OCI-LY7 (cell line): ENCODE measurements at regions not wholly inside any gene's neighbourhood (a gene's known extent, or its start where the extent isn't known, plus 50 kb on each side); places are given as distances from the start of the nearest gene placed in this dataset.

Source experiments
- BruUV-seq: library from RNA; stranded (reverse); fragments of 400-500 nt; replicated peaks from 2 replicates; lab custom pipeline; 2021; lab: Mats Ljungman, UMichigan
- CTCF ChIA-PET: fragments of 300-600 bp; sonication (Branson Sonifier 250); formaldehyde crosslinking; loops from one replicate; lab custom pipeline; 2022; ENCODE audit warnings: antibody characterized with exemption; ENCODE audit not compliant: unreplicated experiment; lab: Charles Lee
- POLR2A ChIA-PET: fragments of 300-600 bp; sonication (Branson Sonifier 250); formaldehyde crosslinking; loops from one replicate; lab custom pipeline; 2022; ENCODE audit warnings: antibody characterized with exemption; lab: Charles Lee
- DNase-seq: peaks from one replicate; pipeline ENCODE4 v3.0.0-alpha.2; 2015; ENCODE audit warnings: low spot score
- H2AFZ ChIP-seq: fragments of 200-600 bp; sonication (generic), shearing (Covaris generic); 2 replicates; pipeline ENCODE4 v1.6.1; 2014; ENCODE audit warnings: mild to moderate bottlenecking, antibody characterized with exemption, low read length, moderate library complexity
- H3K27ac ChIP-seq: fragments of 200-600 bp; sonication (generic); 2 replicates; pipeline ENCODE4 v1.5.1; 2014; ENCODE audit warnings: mixed run types, low read depth, mild to moderate bottlenecking, moderate library complexity, low read length, inconsistent platforms; ENCODE audit not compliant: poor library complexity, severe bottlenecking
- H3K36me3 ChIP-seq: fragments of 200-600 bp; sonication (generic); 2 replicates; pipeline ENCODE4 v1.6.1; 2014; ENCODE audit warnings: mild to moderate bottlenecking, antibody characterized with exemption, low read length, moderate library complexity, mixed read lengths; ENCODE audit not compliant: insufficient read depth
- H3K4me1 ChIP-seq: fragments of 200-600 bp; sonication (generic); 2 replicates; pipeline ENCODE4 v1.5.1; 2014; ENCODE audit warnings: mild to moderate bottlenecking, low read length; ENCODE audit not compliant: insufficient read depth, poor library complexity, severe bottlenecking
- H3K4me2 ChIP-seq: fragments of 200-600 bp; sonication (generic); 2 replicates; pipeline ENCODE4 v1.6.1; 2014; ENCODE audit warnings: mild to moderate bottlenecking, low read length
- H3K4me3 ChIP-seq: fragments of 200-600 bp; sonication (generic); 2 replicates; pipeline ENCODE4 v1.5.1; 2014; ENCODE audit warnings: mild to moderate bottlenecking, low read depth, low read length; ENCODE audit not compliant: poor library complexity, severe bottlenecking
- H3K79me2 ChIP-seq: fragments of 200-600 bp; sonication (generic); 2 replicates; pipeline ENCODE4 v1.6.1; 2016; ENCODE audit warnings: low read depth, mild to moderate bottlenecking, low read length, moderate library complexity, mixed read lengths; ENCODE audit not compliant: insufficient read depth
- H3K9me2 ChIP-seq: fragments of 200-600 bp; sonication (generic); 2 replicates; pipeline ENCODE4 v1.6.1; 2016; ENCODE audit warnings: mild to moderate bottlenecking, low read length, mixed read lengths; ENCODE audit not compliant: insufficient read depth
- H3K9me3 ChIP-seq: fragments of 200-600 bp; sonication (generic); 2 replicates; pipeline ENCODE4 v1.6.1; 2014; ENCODE audit warnings: mild to moderate bottlenecking, mixed run types, low read length, mixed read lengths
- H4K20me1 ChIP-seq: fragments of 200-600 bp; sonication (generic); 2 replicates; pipeline ENCODE4 v1.6.1; 2014; ENCODE audit warnings: mild to moderate bottlenecking, antibody characterized with exemption, low read length, moderate library complexity, mixed read lengths; ENCODE audit not compliant: insufficient read depth
- CTCF ChIP-seq: fragments of 200-600 bp; sonication (generic); conservative IDR thresholded peaks from 2 replicates; pipeline ENCODE4 v1.5.1; 2014; ENCODE audit warnings: mild to moderate bottlenecking, antibody characterized with exemption, low read length, moderate library complexity, mixed read lengths
- EZH2phosphoT487 ChIP-seq: fragments of 200-600 bp; sonication (generic); IDR thresholded peaks from 2 replicates; pipeline ENCODE4 v1.6.1; 2018; ENCODE audit warnings: low read depth, borderline replicate concordance, mild to moderate bottlenecking, mixed run types, antibody characterized with exemption, low read length, moderate library complexity, mixed read lengths
- intact Hi-C: fragments of 100-400 bp; cut with micrococcal nuclease; formaldehyde crosslinking; loops from one replicate; pipeline ENCODE4 v1.10.0; 2022; ENCODE audit not compliant: unreplicated experiment

GRCh38 chr1:8222789-8223188 is 95.1 kb upstream of the SLC45A1 start:
- no peaks in the 10 kb centered on the region for H4K20me1 ChIP-seq
- H2AFZ ChIP-seq, result no peak overlapping the region
- no peaks in the 10 kb centered on the region for H3K36me3 ChIP-seq
- DNase-seq, result no peak
- no peaks in the 10 kb centered on the region for H3K9me2 ChIP-seq
- POLR2A ChIA-PET, result no interaction called here
- TF ChIP-seq EZH2phosphoT487, result no peak
- TF ChIP-seq CTCF, result no peak
- no peak overlapping the region for H3K4me2 ChIP-seq
- no peaks in the 10 kb centered on the region for H3K9me3 ChIP-seq
- no peaks in the 10 kb centered on the region for H3K79me2 ChIP-seq
- BruUV-seq, result no TSS peak
- CTCF ChIA-PET, result no interaction called here
- no peaks in the 10 kb centered on the region for H3K4me1 ChIP-seq
- H3K4me3 ChIP-seq, result no peak overlapping the region
- no peak overlapping the region for H3K27ac ChIP-seq
- intact Hi-C loops, result no loop called here

DNA sequence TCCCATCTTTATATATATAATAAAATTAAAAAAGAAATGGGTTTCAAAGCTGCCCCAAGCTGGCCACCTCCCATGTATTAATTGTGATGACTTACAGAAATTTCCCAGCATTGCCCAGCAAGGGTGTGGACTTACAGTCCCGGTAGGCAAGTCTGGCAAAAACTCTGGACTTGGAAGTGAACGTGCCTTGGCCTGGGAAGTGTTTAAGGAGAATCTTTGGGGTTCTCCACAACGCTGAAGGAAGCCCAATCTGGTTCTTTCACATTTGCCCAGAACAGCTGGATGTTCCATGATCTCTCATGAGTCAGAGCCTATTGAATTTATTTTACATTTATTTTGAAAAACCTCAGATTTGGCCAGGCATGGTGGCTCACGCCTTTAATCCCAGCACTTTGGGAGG is 98.4 kb upstream of the SLC45A1 start:
- Histone ChIP-seq H4K20me1 (no peaks in the 10 kb centered on the region), H3K4me1 (no peaks in the 10 kb centered on the region), H3K9me3 (no peaks in the 10 kb centered on the region), H3K9me2 (no peaks in the 10 kb centered on the region), H3K36me3 (no peaks in the 10 kb centered on the region), H3K4me2 (no peak overlapping the region), H3K79me2 (no peaks in the 10 kb centered on the region), H3K4me3 (no peak overlapping the region), H3K27ac (no peak overlapping the region), H2AFZ (no peak overlapping the region)
- ChIA-PET POLR2A (no interaction called here), CTCF (no interaction called here)
- intact Hi-C loops, result no loop called here
- no peak for DNase-seq
- no TSS peak for BruUV-seq
- TF ChIP-seq CTCF, result no peak
- no peak for TF ChIP-seq EZH2phosphoT487

- intact Hi-C loops, result no loop called here
- H3K9me3 ChIP-seq, result no peaks in the 10 kb centered on the region
- no peaks in the 10 kb centered on the region for H4K20me1 ChIP-seq
- DNase-seq, result no peak
- no peak overlapping the region for H3K4me2 ChIP-seq
- ChIA-PET CTCF (no interaction called here), POLR2A (no interaction called here)
- H3K27ac ChIP-seq, result no peak overlapping the region
- no TSS peak for BruUV-seq
- no peaks in the 10 kb centered on the region for H3K36me3 ChIP-seq
- H3K79me2 ChIP-seq, result no peaks in the 10 kb centered on the region
- no peak for TF ChIP-seq CTCF
- no peak for TF ChIP-seq EZH2phosphoT487
- no peaks in the 10 kb centered on the region for H3K4me1 ChIP-seq
- no peak overlapping the region for H3K4me3 ChIP-seq
- no peaks in the 10 kb centered on the region for H3K9me2 ChIP-seq
- H2AFZ ChIP-seq, result no peak overlapping the region
Measured at GRCh38 chr1:8218351-8219092, 99.4 kb upstream of the SLC45A1 start.
